CD4-positive, CD25-positive, alpha-beta regulatory T cell (primary cell): ENCODE measurements at regions not wholly inside any gene's neighbourhood (a gene's known extent, or its start where the extent isn't known, plus 50 kb on each side); places are given as distances from the start of the nearest gene placed in this dataset.

Experiments
- ATAC-seq, 2 donors: fragments of 150-1000 bp; cut with Tn5 transposase; one replicate each; pipeline ENCODE4 v1.10.0; 2021; ENCODE audit warnings: low read depth in 2 of 2, moderate number of reproducible peaks in 2 of 2, moderate library complexity in 1 of 2
- DNase-seq, 3 donors: peaks; one replicate each; pipeline versions ENCODE4 v3.0.0 to v3.0.0-alpha.2; 2012 to 2022; ENCODE audit warnings: mixed read lengths in 1 of 3
- H3K27ac ChIP-seq: one replicate; pipeline ENCODE4 v1.7.0; 2013; ENCODE audit warnings: mild to moderate bottlenecking, low read length; ENCODE audit not compliant: insufficient read depth, poor library complexity, severe bottlenecking
- H3K27me3 ChIP-seq: one replicate; pipeline ENCODE4 v1.7.0; 2013; ENCODE audit warnings: low read length; ENCODE audit not compliant: control insufficient read depth, insufficient read depth
- H3K36me3 ChIP-seq: one replicate; pipeline ENCODE4 v1.7.0; 2013; ENCODE audit warnings: mild to moderate bottlenecking, low read length, moderate library complexity; ENCODE audit not compliant: control insufficient read depth, insufficient read depth
- H3K4me1 ChIP-seq: 2 replicates; pipeline ENCODE4 v1.7.0; 2013; ENCODE audit warnings: mild to moderate bottlenecking, low read length; ENCODE audit not compliant: insufficient read depth, control insufficient read depth, poor library complexity, severe bottlenecking
- H3K4me3 ChIP-seq: one replicate; pipeline ENCODE4 v1.7.0; 2013; ENCODE audit warnings: low read depth, mild to moderate bottlenecking, low read length, moderate library complexity
- H3K9me3 ChIP-seq, 2 experiments: 1 replicate in 1 of 2; 2 replicates in 1 of 2; pipeline ENCODE4 v1.7.0; 2013; ENCODE audit warnings: low read length in 2 of 2, mild to moderate bottlenecking in 1 of 2, moderate library complexity in 1 of 2; ENCODE audit not compliant: control insufficient read depth in 2 of 2
- H3K27ac Mint-ChIP-seq, 3 donors: one replicate each; pipeline ENCODE4 v1.8.0; 2020 to 2022; ENCODE audit warnings: mild to moderate bottlenecking in 3 of 3, mixed read lengths in 3 of 3, moderate library complexity in 2 of 3
- H3K27me3 Mint-ChIP-seq: one replicate; pipeline ENCODE4 v1.8.0; 2022; ENCODE audit warnings: mild to moderate bottlenecking, mixed read lengths
- H3K36me3 Mint-ChIP-seq: one replicate; pipeline ENCODE4 v1.8.0; 2020; ENCODE audit warnings: mixed read lengths
- H3K4me1 Mint-ChIP-seq, 4 donors: one replicate each; pipeline ENCODE4 v1.8.0; 2020 to 2022; ENCODE audit warnings: mixed read lengths in 4 of 4, mild to moderate bottlenecking in 1 of 4
- H3K4me3 Mint-ChIP-seq, 4 donors: one replicate each; pipeline ENCODE4 v1.8.0; 2020 to 2022; ENCODE audit warnings: mild to moderate bottlenecking in 4 of 4, mixed read lengths in 4 of 4, moderate library complexity in 3 of 4
- H3K9me3 Mint-ChIP-seq, 7 donors: one replicate each; pipeline ENCODE4 v1.8.0; 2020 to 2022; ENCODE audit warnings: mixed read lengths in 7 of 7, mild to moderate bottlenecking in 3 of 7, moderate library complexity in 2 of 7

DNA sequence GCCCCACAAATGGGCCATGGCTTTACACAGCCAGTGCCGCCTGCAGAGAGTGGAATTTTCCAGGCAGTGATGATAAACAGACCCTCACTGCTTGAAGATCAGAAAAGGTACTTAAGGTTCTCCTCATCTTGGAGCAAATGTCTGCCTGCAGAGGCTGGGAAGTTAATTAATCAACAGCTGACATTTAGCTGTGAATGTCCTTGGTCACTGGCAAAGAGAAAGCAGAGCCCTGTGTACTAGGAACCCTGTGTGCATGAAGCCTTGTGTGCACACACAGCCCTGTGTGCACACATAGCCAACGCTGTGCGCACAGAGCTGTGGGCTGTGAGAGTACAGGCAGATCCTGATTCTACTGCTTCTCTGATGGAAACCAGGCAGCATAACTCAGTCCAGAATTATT, 291.6 kb upstream of the MKI67 start:
- Histone ChIP-seq H3K4me1 (no peaks in the 10 kb centered on the region), H3K27me3 (no peaks in the 10 kb centered on the region), H3K4me3 (no peak overlapping the region), H3K9me3 (no peaks in the 10 kb centered on the region), H3K36me3 (no peaks in the 10 kb centered on the region), H3K27ac (no peak overlapping the region)
- peaks cover 5% of the 10 kb centered on the region for H3K27me3 Mint-ChIP-seq
- peaks cover 4% of the 10 kb centered on the region for H3K36me3 Mint-ChIP-seq
- H3K4me3 Mint-ChIP-seq: no peak overlapping the region
- H3K4me1 Mint-ChIP-seq: no peaks in the 10 kb centered on the region
- ATAC-seq: no peak
- no peak for DNase-seq
- H3K27ac Mint-ChIP-seq: no peak overlapping the region
- H3K9me3 Mint-ChIP-seq: no peaks in the 10 kb centered on the region

DNA sequence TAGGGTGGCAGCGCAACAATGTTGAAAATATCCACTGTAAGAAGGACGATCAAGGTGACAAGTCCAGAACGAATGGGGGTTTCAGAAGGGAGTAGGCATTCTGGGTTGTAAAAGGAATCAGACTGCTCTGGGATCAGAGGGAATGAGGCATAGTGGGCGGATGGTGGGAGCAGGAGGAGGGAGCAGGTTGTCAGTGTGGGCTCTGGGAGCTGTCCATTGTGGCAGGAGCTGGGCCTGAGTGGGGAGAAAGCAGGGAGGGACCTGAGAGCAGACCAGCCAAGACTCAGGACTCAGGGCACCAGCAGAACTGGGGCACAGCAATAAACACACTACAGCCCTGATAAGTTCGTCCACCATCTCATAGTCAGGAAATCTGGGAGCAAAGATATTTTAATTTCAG, 292.6 kb upstream of the MKI67 start:
- Mint-ChIP-seq H3K4me3 (no peak overlapping the region), H3K27me3 (peaks cover 9% of the 10 kb centered on the region), H3K36me3 (peaks cover 4% of the 10 kb centered on the region), H3K27ac (no peak overlapping the region), H3K9me3 (no peaks in the 10 kb centered on the region), H3K4me1 (no peaks in the 10 kb centered on the region)
- DNase-seq (no peak), ATAC-seq (no peak)
- Histone ChIP-seq H3K27me3 (no peaks in the 10 kb centered on the region), H3K36me3 (no peaks in the 10 kb centered on the region), H3K4me3 (no peak overlapping the region), H3K27ac (no peak overlapping the region), H3K9me3 (no peaks in the 10 kb centered on the region), H3K4me1 (no peaks in the 10 kb centered on the region)

DNA sequence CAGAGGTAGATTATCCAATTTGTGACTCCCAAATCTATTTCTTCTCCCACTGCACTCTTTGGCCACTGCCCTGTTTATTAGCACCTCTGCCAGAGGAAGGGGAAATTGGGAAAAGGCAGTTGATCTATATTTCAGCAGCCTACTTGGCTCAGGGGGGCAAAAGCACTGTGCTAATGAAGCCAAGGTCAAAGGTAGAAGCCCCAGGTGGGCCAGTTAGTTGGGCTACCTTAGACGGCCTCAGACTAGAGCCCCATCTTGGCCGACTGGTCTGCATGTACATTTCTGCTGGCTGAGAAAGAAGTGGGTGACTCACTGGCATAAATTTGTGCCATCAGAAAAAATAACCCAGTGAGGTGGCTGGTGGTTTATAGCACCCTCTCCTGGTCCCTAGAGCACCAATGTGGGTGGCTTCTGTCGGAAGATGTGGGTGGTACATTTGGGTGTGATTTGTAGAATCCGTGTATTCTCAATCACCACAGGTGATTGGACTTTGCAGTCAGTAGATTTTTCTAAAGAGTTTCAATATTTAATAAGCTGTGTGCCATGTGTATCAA, 293.3 kb upstream of the MKI67 start:
- Mint-ChIP-seq H3K4me3 (no peak overlapping the region), H3K4me1 (no peaks in the 10 kb centered on the region), H3K36me3 (peaks cover 4% of the 10 kb centered on the region), H3K27ac (no peak overlapping the region), H3K9me3 (no peaks in the 10 kb centered on the region), H3K27me3 (peaks cover 9% of the 10 kb centered on the region)
- Histone ChIP-seq H3K9me3 (no peaks in the 10 kb centered on the region), H3K4me1 (no peaks in the 10 kb centered on the region), H3K27ac (no peak overlapping the region), H3K4me3 (no peak overlapping the region), H3K36me3 (no peaks in the 10 kb centered on the region), H3K27me3 (no peaks in the 10 kb centered on the region)
- DNase-seq: no peak
- ATAC-seq: no peak

DNA sequence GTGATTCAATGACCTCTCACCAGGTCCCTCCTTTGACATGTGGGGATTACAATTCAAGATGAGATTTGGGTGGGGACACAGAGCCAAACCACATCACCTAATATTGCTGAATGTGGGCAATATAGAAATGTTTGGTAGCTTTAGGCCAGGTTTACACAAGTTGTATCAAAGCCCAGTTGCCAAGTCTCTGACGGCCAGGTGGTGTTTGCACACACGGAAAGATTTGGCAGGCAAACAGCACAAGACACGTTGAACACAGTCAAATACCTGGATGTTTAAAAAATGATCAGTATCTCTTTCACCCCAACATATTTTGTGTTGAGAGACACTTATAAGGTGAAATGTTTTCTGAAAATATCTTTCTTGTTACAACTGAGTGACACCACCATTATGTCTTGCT, 294.4 kb upstream of the MKI67 start:
- no peak overlapping the region for H3K4me3 ChIP-seq
- no peak overlapping the region for H3K27ac Mint-ChIP-seq
- ATAC-seq (no peak), DNase-seq (no peak)
- no peak overlapping the region for H3K4me3 Mint-ChIP-seq
- no peaks in the 10 kb centered on the region for H3K4me1 Mint-ChIP-seq
- no peaks in the 10 kb centered on the region for H3K36me3 ChIP-seq
- H3K36me3 Mint-ChIP-seq: peaks cover 4% of the 10 kb centered on the region
- no peak overlapping the region for H3K27ac ChIP-seq
- no peaks in the 10 kb centered on the region for H3K27me3 ChIP-seq
- H3K4me1 ChIP-seq: no peaks in the 10 kb centered on the region
- peaks cover 9% of the 10 kb centered on the region for H3K27me3 Mint-ChIP-seq
- H3K9me3 Mint-ChIP-seq: no peaks in the 10 kb centered on the region
- H3K9me3 ChIP-seq: no peaks in the 10 kb centered on the region

DNA sequence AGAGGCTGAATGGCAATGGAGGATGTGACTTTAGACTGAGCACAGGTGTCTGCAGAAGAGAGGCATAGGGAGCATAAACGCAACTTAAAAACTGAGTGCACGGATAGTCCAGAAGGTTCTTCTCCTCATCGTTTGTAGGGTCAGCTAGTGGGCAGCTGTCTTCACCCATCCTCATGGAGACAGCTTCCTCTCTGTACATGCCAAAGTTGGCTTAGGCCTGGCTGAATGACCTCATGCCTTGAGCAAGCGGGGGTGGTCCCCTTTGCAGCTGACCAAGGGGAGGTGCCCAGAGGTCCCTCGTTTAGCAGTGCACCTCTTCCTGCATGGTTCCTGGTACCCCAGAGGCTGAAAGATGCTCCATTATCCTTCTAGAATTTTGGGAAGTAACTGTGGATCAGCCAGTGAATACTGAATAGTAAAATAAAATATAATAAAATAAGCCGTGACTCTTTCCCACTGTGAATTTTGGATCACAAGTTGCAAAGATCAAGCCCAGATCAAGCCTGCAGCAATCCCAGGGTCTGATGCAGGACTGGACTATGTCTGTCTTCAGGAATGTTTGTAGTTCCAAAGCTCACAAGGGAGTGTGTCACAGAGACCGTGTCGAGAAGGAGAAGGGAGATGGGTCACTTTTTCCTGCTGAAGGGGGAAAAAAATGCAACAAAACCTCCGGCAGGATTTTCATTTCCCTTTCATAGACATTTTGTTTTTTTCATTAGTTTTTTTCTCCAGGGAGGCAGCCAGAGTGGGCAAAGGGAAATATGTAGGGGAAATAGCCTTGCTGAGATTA, 295.3 kb upstream of the MKI67 start:
- DNase-seq (no peak), ATAC-seq (no peak)
- H3K9me3 ChIP-seq: no peaks in the 10 kb centered on the region
- no peaks in the 10 kb centered on the region for H3K27me3 ChIP-seq
- Mint-ChIP-seq H3K4me1 (no peaks in the 10 kb centered on the region), H3K36me3 (peaks cover 4% of the 10 kb centered on the region), H3K4me3 (no peak overlapping the region), H3K27me3 (peaks cover 9% of the 10 kb centered on the region), H3K9me3 (no peaks in the 10 kb centered on the region), H3K27ac (no peak overlapping the region)
- H3K4me1 ChIP-seq: no peaks in the 10 kb centered on the region
- no peaks in the 10 kb centered on the region for H3K36me3 ChIP-seq
- H3K27ac ChIP-seq: no peak overlapping the region
- no peak overlapping the region for H3K4me3 ChIP-seq

DNA sequence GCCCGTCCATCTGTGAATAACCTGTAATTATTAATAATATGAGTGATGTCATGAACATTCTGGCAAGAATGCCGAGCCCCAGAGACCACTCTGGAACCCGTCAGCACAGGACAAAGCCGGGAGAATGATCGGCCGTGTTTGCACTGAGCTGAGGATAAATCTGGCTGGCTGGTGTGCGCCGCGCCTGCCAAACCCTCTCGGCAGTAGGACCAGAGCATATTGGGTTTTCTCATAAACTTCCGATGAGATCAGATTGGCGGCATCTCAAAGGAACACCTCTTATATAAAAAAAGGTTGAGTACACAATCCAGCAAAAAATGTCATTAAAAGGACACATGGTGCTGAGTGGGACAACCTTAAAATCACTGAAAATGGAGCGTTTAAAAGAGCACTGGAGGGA, 296.0 kb upstream of the MKI67 start:
- Mint-ChIP-seq H3K4me1 (no peaks in the 10 kb centered on the region), H3K27ac (no peak overlapping the region), H3K36me3 (peaks cover 4% of the 10 kb centered on the region), H3K9me3 (peaks cover 0 to 1% (median 0%) of the 10 kb centered on the region in 7 donors), H3K27me3 (peaks cover 9% of the 10 kb centered on the region), H3K4me3 (no peak overlapping the region)
- no peaks in the 10 kb centered on the region for H3K4me1 ChIP-seq
- no peak overlapping the region for H3K4me3 ChIP-seq
- H3K27me3 ChIP-seq: no peaks in the 10 kb centered on the region
- no peaks in the 10 kb centered on the region for H3K36me3 ChIP-seq
- H3K27ac ChIP-seq: no peak overlapping the region
- DNase-seq (no peak), ATAC-seq (no peak)
- H3K9me3 ChIP-seq: no peaks in the 10 kb centered on the region

DNA sequence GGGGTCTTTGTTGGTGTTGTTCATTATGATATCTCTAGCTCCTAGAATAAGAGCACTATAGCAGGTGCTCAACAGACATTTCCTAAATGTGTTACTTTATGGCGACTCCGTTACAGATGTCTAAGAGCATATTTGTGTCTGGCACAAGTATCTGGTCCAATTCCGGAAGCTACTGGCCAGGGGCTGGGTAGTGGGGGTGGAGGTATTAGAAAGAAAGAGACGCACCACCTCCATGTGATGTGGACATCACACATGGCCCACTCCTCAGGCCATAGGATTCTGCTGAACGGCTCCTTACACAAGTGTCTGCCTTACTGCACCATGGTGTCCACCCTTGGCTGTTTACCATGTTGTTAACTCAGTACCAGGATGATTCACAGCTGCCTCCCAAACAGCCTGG, 296.8 kb upstream of the MKI67 start:
- no peak overlapping the region for H3K27ac ChIP-seq
- Mint-ChIP-seq H3K4me3 (no peak overlapping the region), H3K4me1 (no peaks in the 10 kb centered on the region)

DNA sequence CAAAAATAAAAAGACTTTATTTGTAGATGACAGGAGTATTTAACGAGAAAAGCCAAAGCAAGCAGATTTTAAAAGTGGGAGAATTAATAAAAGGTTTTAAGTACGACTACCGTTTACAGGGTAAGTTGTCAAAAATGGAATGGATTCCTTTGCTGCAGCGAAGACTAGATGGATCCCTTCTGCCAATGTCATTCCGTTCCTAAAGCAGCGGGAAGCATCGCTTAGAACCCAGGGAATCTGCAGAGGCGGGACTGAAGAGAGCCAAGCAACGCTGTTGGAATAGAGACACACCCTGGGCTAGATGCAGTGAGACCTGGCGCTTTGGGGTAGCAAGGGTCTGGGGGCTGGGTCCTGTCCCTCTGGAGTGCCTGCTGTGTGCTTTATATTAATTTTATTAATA, 303.1 kb upstream of the MKI67 start:
- no peaks in the 10 kb centered on the region for H3K9me3 ChIP-seq

More for the DNA sequence above, 296.8 kb upstream of the MKI67 start:
- no peak overlapping the region for H3K27ac Mint-ChIP-seq
- Histone ChIP-seq H3K4me1 (no peaks in the 10 kb centered on the region), H3K4me3 (no peak overlapping the region), H3K27me3 (no peaks in the 10 kb centered on the region), H3K36me3 (no peaks in the 10 kb centered on the region), H3K9me3 (no peaks in the 10 kb centered on the region)
- H3K27me3 Mint-ChIP-seq: peaks cover 9% of the 10 kb centered on the region
- ATAC-seq: no peak
- no peak for DNase-seq
- peaks cover 0 to 4% (median 0%) of the 10 kb centered on the region in 7 donors for H3K9me3 Mint-ChIP-seq
- peaks cover 4% of the 10 kb centered on the region for H3K36me3 Mint-ChIP-seq

More for the DNA sequence above, 303.1 kb upstream of the MKI67 start:
- no peaks in the 10 kb centered on the region for H3K4me1 ChIP-seq
- H3K36me3 Mint-ChIP-seq: no peaks in the 10 kb centered on the region
- no peaks in the 10 kb centered on the region for H3K36me3 ChIP-seq
- H3K4me3 Mint-ChIP-seq: no peak overlapping the region
- H3K27me3 Mint-ChIP-seq: peaks cover 4% of the 10 kb centered on the region
- no peak overlapping the region for H3K4me3 ChIP-seq
- DNase-seq (no peak), ATAC-seq (no peak)
- peaks cover 0 to 2% (median 0%) of the 10 kb centered on the region in 4 donors for H3K4me1 Mint-ChIP-seq
- H3K27me3 ChIP-seq: no peaks in the 10 kb centered on the region
- H3K27ac ChIP-seq: no peak overlapping the region
- peaks cover 0 to 6% (median 0%) of the 10 kb centered on the region in 7 donors for H3K9me3 Mint-ChIP-seq
- no peak overlapping the region for H3K27ac Mint-ChIP-seq
